Ecto neural progenitor cell (in vitro differentiated cells): ENCODE measurements at regions not wholly inside any gene's neighbourhood (a gene's known extent, or its start where the extent isn't known, plus 50 kb on each side); places are given as distances from the start of the nearest gene placed in this dataset.

Experiments
- DNase-seq: peaks from one replicate; pipeline ENCODE4 v3.0.0-alpha.2; 2018; ENCODE audit warnings: low spot score

DNA sequence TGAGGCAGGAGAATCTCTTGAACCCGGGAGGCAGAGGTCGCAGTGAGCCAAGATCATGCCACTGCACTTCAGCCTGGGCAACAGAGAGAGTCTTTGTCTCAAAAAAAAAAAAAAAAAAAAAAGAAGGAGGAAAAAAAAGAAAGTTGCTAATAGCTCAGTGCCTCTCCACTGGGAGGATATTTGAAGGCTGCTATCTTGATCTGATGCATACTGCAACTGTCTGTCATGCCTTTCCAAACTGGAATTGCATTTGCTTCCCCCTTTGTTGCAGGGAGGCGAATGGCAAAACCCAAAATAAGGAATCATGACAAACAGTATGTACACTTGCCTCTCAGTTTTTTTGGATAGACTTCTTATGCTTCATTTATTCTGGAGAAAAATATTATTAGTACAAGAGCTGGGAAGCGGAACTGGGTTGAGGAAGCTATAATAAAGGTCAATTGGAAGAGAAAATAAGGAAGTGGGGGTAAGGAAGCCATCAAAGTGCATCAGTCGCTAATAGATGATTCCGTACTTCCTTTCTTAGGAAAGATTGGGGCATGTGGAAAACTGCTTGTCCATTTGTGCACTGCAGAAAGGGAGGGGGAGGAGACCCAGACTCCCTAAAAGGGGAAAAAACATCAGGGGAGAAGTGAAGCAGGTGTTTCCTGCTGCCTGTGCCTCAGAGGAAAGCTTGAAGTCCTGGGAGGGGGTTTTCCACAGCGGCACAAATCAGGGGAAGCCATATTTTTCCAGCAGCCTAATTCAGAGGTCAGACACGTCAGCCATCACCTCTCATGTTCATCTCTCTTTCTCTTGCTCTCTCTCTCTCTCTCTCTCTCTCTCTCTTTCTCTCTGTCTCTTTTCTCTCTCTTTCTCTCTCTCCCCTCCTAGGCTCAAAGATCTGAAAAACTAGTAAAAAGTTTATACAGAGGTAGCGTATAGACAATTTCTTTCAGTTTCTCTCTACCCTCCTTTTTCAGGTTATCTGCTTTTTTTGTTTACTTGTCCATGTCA is 301.4 kb upstream of the TNP1 start:
- no peak for DNase-seq

- no peak for DNase-seq
Measured at GRCh38 chr2:217160103-217160743, 300.4 kb upstream of the TNP1 start.

DNA sequence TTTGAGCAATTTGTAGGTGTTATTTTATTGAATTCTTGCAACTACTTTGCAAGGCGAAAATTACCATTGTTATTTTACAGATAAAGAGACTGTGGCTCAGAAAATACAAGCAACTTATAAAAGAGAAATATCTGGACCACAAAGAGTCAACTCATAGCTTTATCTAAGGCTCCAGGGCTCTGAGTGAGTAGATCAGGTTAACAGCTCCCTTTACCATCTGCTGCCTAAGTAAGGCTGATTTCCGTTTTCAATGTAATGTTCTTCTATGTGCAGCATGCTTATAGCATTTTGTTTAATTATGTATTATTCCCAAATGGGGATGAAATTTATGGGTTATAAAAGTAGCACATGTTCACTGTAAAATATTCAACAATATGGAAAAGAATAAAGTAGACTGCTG is 299.1 kb upstream of the TNP1 start:
- no peak for DNase-seq

DNA sequence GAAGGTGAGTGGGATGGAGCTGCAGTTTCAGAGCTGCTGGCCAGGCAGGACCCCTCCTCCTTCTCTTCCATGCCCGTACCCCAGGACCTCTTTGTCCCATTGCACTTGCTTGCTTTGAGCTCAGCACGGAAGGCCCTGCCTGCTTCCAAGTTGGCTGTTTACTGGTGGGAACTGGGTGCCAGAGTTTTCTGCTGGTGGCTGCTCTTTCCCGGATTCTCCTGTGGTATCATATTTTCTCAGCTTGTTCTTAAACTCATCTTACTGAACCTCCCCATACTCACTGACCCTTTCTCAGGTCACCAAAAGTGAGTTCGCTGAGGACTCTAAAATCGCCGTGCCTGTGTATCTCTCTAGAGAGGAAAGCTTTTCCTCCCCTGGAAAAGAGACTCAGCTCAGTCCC is 297.7 kb upstream of the TNP1 start:
- DNase-seq, result no peak

DNA sequence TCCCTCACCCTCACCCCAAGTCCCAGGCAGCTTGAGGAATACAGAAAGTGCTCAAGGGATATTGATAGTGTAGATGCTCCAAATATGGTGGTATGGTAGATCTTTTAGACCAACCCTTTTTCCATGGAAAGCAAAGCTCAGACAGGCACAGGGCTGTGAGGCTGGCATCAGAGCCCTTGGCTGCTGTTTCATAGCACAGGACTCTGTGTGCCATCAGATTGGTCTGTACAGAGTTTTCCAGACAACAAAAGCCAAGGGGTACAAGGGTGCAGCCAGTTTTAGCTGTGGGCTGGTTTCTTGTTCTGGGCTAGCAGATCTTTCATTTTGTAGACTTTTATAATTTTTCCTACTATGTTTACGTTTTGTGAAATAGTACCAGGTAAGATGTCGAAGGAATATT is 296.9 kb upstream of the TNP1 start:
- DNase-seq, result no peak

DNA sequence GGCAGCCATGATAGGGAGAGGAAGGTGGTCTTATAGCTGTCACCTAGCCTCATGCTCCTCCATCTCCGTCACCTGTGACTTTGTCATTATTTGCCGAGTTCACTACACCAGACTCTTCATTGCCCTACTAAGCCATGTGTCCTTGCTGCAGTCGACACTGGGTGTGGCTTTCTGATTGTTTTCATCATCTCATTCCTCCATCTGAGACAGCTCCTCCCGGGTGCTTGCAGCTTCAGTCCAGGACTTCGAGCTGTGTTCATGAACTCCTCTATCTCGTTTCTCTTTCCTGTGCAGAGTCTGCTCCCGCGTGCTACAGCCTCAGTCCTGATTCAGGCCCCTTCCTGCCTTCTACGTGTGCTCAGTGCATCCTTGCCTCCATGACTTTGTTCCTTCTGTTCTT is 295.1 kb upstream of the TNP1 start:
- DNase-seq, result no peak

DNA sequence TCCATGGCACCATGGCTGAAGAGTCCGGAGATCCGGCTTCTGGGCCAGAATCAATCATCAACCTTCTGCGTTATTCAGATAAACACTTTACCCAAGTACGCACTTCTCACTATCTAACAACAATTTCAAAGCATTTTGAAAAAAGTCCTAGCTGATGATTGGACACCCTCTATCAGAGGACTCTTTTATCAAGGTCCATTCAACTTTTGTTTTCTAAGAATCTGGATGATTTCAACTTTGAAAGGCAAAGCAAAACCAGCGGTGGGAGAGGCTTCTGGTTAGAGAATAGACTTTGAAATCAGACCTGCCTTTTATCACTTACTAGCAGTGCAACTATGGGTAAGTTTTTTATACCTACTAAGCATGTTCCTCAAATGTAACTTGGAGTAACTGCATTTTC is 293.6 kb upstream of the TNP1 start:
- DNase-seq, result no peak

DNA sequence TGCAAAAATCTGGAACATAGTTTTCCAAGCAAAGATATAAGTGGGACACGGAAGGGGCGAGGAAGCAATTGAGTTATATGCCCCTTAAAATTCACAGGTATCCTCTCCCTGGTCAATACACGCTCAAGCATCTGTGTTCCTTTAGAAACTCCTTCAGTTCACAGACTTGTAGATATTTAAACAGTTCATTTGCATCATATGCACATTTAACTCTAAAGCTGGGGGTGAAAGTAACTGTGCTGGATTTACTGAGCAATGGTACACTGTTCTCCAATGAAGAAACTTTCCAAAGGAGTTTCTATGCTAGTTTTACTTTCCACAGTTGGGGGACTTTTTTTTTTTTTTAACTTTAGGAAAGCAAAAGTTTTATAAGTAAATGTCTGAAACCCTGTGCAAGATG is 293.0 kb upstream of the TNP1 start:
- no peak for DNase-seq

DNA sequence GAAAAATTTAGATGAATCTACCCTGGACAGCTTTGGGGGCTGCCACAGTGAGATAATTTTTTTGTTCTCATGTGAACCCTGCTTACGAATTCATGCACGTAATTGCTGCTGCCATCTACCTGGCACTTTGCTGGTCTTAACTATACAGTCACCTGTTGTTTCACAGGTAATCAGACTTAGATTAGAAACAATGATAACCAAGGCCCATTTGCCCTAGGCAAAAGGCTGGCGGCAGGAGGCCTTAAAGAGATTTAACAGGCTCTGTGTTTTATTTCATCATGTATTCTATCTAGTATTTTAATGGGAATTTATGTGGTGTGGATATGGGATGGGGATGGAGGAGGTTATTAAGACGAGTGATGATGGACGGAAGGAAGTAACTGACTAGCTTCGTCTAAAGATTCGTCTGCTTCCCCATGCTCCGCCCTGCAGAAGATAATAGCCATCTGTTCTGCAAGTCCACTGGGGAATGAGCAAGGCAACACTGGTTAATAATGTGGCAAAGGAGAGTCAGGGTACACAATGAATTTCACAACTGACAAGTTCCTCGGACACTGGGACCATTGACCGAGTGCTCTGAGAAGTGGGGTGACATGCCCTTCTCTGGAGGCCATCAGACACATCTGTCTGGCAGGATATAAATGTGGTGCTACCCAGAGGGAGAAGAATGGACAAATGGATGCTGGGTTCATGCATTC is 291.8 kb upstream of the TNP1 start:
- no peak for DNase-seq

- no peak for DNase-seq
Measured at GRCh38 chr2:217150236-217150635, 290.4 kb upstream of the TNP1 start.

GRCh38 chr2:217149087-217149660 is 289.3 kb upstream of the TNP1 start:
- no peak for DNase-seq

- no peak for DNase-seq
Measured at GRCh38 chr2:217147818-217148217, 288.0 kb upstream of the TNP1 start.

DNA sequence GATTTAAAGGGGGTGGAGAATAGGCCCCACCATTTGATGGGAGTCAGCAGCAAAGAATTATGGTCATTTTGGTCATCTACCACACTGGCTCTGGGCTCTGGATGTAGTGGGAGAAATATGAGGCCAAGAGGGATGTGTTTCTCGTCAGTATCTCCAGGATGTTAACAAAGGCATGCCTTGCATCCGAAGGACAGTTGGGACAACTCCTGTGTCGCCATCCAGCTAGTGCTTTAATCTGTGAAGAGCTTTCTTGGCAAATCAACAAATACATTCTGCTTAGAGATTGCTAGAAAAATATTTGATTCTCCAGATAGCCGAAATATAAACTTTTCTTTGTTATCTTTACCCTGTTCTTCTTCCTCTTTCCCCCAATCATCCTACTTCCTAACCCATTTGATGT is 287.1 kb upstream of the TNP1 start:
- no peak for DNase-seq

GRCh38 chr2:217142649-217143266 is 282.9 kb upstream of the TNP1 start:
- DNase-seq, result no peak

DNA sequence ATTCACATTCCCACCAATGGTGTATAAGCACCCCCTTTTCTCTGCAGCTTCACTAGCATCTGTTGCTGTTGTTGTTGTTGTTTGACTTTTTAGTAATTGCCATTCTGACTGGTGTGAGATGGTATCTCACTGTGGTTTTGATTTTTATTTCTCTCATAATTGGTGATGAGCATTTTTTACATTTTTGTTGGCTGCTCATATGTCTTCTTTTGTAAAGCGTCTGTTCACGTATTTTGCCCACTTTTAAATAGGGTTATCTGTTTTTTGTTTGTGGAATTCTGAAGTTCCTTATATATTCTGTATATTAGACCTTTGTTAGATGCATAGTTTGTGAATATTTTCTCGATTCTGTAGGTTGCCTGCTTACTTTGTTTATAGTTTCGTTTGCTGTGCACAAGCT is 278.4 kb upstream of the TNP1 start:
- no peak for DNase-seq

DNA sequence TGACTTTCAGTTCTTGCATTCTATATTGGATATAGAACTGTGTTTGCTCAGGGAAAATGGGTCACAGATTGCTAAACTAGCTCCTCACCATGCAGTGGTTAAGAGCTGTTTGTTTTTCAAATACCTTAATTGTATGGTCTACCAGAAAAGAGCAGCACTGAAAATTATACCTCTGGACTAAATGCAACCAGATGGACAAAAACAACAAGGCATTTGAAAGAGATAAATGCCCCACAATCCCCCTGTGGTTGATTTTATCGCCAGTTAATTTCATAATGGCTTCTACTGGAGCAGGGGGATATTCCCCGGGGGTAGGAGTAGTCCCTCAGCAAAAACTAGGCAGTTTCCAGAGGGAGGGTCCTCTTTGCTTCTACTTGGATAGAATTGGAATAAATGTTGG is 267.9 kb upstream of the TNP1 start:
- DNase-seq, result no peak

DNA sequence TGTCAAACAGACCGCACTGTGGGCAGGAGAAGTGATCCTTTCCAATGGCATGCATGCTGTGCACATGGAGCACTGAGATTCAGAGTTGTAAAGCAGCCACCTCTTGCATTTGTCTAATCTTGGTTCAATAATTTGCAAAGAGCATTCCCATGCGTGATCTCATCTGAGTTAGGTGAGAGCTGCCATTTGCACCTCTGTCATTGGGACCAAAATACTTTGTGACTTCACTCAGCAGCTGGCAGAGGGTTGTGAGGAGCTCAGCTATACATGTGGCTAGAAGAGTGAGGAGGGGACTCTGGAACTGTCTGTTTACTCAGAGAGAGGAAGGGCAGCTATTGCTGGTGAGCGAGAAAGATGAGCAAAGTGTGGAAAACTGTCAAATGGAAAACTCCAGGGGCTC is 265.1 kb upstream of the TNP1 start:
- DNase-seq, result no peak

- no peak for DNase-seq
Measured at GRCh38 chr2:217124050-217124449, 264.2 kb upstream of the TNP1 start.

GRCh38 chr2:217121565-217121964 is 261.7 kb upstream of the TNP1 start:
- DNase-seq, result no peak

GRCh38 chr2:217120429-217120828 is 260.6 kb upstream of the TNP1 start:
- no peak for DNase-seq

- no peak for DNase-seq
Measured at GRCh38 chr2:217118559-217119284, 258.9 kb upstream of the TNP1 start.
